ENCODE measurements at regions not wholly inside any gene's neighbourhood (a gene's known extent, or its start where the extent isn't known, plus 50 kb on each side); places are given as distances from the start of the nearest gene placed in this dataset.
"Not testable (repeated sequence)": the region's sequence is repeated elsewhere in the genome, so short reads cannot be mapped to it uniquely, and the experiment has no call there.

DNA sequence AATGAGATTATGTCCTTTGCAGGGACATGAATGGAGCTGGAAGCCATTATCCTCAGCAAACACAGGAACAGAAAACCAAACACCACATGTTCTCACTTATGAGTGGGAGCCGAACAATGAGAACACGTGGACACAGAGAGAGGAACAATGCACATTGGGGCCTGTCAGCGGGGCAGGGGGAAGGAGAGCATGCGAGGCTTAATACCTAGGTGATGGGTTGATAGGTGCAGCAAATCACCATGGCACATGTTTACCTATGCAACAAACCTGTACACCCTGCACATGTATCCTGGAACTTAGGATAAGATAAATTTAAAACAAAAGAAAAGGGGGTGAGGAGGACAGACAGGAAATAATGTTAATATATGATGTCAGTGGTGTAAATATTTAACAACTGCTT lies 53.0 kb upstream of the PELI2 start:
- TF ChIP-seq, protein P1, sequence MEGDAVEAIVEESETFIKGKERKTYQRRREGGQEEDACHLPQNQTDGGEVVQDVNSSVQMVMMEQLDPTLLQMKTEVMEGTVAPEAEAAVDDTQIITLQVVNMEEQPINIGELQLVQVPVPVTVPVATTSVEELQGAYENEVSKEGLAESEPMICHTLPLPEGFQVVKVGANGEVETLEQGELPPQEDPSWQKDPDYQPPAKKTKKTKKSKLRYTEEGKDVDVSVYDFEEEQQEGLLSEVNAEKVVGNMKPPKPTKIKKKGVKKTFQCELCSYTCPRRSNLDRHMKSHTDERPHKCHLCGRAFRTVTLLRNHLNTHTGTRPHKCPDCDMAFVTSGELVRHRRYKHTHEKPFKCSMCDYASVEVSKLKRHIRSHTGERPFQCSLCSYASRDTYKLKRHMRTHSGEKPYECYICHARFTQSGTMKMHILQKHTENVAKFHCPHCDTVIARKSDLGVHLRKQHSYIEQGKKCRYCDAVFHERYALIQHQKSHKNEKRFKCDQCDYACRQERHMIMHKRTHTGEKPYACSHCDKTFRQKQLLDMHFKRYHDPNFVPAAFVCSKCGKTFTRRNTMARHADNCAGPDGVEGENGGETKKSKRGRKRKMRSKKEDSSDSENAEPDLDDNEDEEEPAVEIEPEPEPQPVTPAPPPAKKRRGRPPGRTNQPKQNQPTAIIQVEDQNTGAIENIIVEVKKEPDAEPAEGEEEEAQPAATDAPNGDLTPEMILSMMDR (IDR thresholded peaks at IDR 0.05), result not testable (repeated sequence)
- not testable (repeated sequence) for TF ChIP-seq POLR2A (IDR thresholded peaks at IDR 0.05)
